ENCODE measurements at regions not wholly inside any gene's neighbourhood (a gene's known extent, or its start where the extent isn't known, plus 50 kb on each side); places are given as distances from the start of the nearest gene placed in this dataset.

GRCh38 chr6:110558575-110558974, 82.2 kb upstream of the SLC22A16 start:
- H3K27me3 Mint-ChIP-seq (ENCODE audit: low read depth), result no peaks in the 10 kb centered on the region
- no peak overlapping the region for H3K4me3 Mint-ChIP-seq
- peaks cover 5% of the 10 kb centered on the region for H3K9me3 Mint-ChIP-seq
- no peak for DNase-seq (ENCODE audit: low read depth, low spot score)
- peaks cover 25% of the 10 kb centered on the region for H3K4me1 Mint-ChIP-seq
- no peaks in the 10 kb centered on the region for H3K36me3 Mint-ChIP-seq (ENCODE audit: low read depth)
- H3K27ac Mint-ChIP-seq (ENCODE audit: unreplicated experiment), result no peak overlapping the region
- no peak for TF ChIP-seq CTCF (conservative IDR thresholded peaks at IDR 0.05)

- H3K4me3 Mint-ChIP-seq, result no peak overlapping the region
- H3K9me3 Mint-ChIP-seq, result peaks cover 9% of the 10 kb centered on the region
- no peaks in the 10 kb centered on the region for H3K27me3 Mint-ChIP-seq (ENCODE audit: low read depth)
- DNase-seq (ENCODE audit: low read depth, low spot score), result no peak
- no peak overlapping the region for H3K27ac Mint-ChIP-seq (ENCODE audit: unreplicated experiment)
- H3K36me3 Mint-ChIP-seq (ENCODE audit: low read depth), result peaks cover 2% of the 10 kb centered on the region
- peaks cover 25% of the 10 kb centered on the region for H3K4me1 Mint-ChIP-seq
- no peak for TF ChIP-seq CTCF (conservative IDR thresholded peaks at IDR 0.05)
These were observed 80.8 kb upstream of the SLC22A16 start for GRCh38 chr6:110557199-110557598.

- Mint-ChIP-seq H3K4me3 (no peak overlapping the region), H3K27me3 (ENCODE audit: low read depth) (no peaks in the 10 kb centered on the region), H3K4me1 (peaks cover 25% of the 10 kb centered on the region), H3K9me3 (peaks cover 14% of the 10 kb centered on the region), H3K36me3 (ENCODE audit: low read depth) (peaks cover 6% of the 10 kb centered on the region), H3K27ac (ENCODE audit: unreplicated experiment) (no peak overlapping the region)
- DNase-seq (ENCODE audit: low read depth, low spot score), result no peak
- TF ChIP-seq CTCF (conservative IDR thresholded peaks at IDR 0.05), result no peak
These were observed 80.1 kb upstream of the SLC22A16 start for GRCh38 chr6:110556317-110557110.

- no peak for DNase-seq (ENCODE audit: low read depth, low spot score)
- Mint-ChIP-seq H3K9me3 (peaks cover 16% of the 10 kb centered on the region), H3K4me1 (peaks cover 25% of the 10 kb centered on the region), H3K4me3 (peak overlapping the region; percentile 70), H3K36me3 (ENCODE audit: low read depth) (peaks cover 8% of the 10 kb centered on the region), H3K27me3 (ENCODE audit: low read depth) (no peaks in the 10 kb centered on the region), H3K27ac (ENCODE audit: unreplicated experiment) (peak overlapping the region; percentile 93)
- no peak for TF ChIP-seq CTCF (conservative IDR thresholded peaks at IDR 0.05)
These were observed 78.6 kb upstream of the SLC22A16 start for GRCh38 chr6:110554966-110555460.

GRCh38 chr6:110554441-110554840, 78.0 kb upstream of the SLC22A16 start:
- Mint-ChIP-seq H3K4me1 (peaks cover 25% of the 10 kb centered on the region), H3K9me3 (peaks cover 18% of the 10 kb centered on the region), H3K27ac (ENCODE audit: unreplicated experiment) (peak overlapping the region; percentile 93), H3K27me3 (ENCODE audit: low read depth) (no peaks in the 10 kb centered on the region), H3K36me3 (ENCODE audit: low read depth) (peaks cover 8% of the 10 kb centered on the region), H3K4me3 (peak overlapping the region; percentile 70)
- TF ChIP-seq CTCF (conservative IDR thresholded peaks at IDR 0.05), result no peak
- no peak for DNase-seq (ENCODE audit: low read depth, low spot score)

All from neural crest cell (in vitro differentiated cells).